Naive thymus-derived CD4-positive, alpha-beta T cell (primary cell): ENCODE measurements at regions not wholly inside any gene's neighbourhood (a gene's known extent, or its start where the extent isn't known, plus 50 kb on each side); places are given as distances from the start of the nearest gene placed in this dataset.

ENCODE experiments used
- ATAC-seq: fragments of 150-1000 bp; cut with Tn5 transposase; 2 replicates; pipeline ENCODE4 v1.10.0; 2021; ENCODE audit warnings: mild to moderate bottlenecking, moderate library complexity
- CTCF ChIA-PET: fragments of 350-600 bp; sonication (Branson Sonifier 250); formaldehyde crosslinking; loops from one replicate; lab custom pipeline; 2021; ENCODE audit warnings: antibody characterized with exemption; lab: Charles Lee
- POLR2A ChIA-PET: fragments of 350-600 bp; sonication (Branson Sonifier 250); formaldehyde crosslinking; loops from one replicate; lab custom pipeline; 2021; ENCODE audit warnings: antibody characterized with exemption, inconsistent platforms; lab: Charles Lee
- DNase-seq, 9 donors: peaks; one replicate each; pipeline versions ENCODE4 v3.0.0 to v3.0.0-alpha.2; 2020 to 2022; ENCODE audit warnings: mixed read lengths in 1 of 9
- H3K27ac ChIP-seq: one replicate; pipeline ENCODE4 v1.7.0; 2013; ENCODE audit warnings: mild to moderate bottlenecking, low read depth, low read length, moderate library complexity
- H3K27me3 ChIP-seq, 2 donors: one replicate each; pipeline ENCODE4 v1.7.0; 2013; ENCODE audit warnings: low read length in 2 of 2, mild to moderate bottlenecking in 2 of 2, moderate library complexity in 2 of 2; ENCODE audit not compliant: control insufficient read depth in 2 of 2, insufficient read depth in 2 of 2
- H3K36me3 ChIP-seq, 3 experiments: 1 replicate in 2 of 3; 2 replicates in 1 of 3; pipeline ENCODE4 v1.7.0; 2013; ENCODE audit warnings: low read length in 3 of 3, mild to moderate bottlenecking in 3 of 3, moderate library complexity in 1 of 3; ENCODE audit not compliant: insufficient read depth in 3 of 3, control insufficient read depth in 2 of 3
- H3K4me1 ChIP-seq, 2 donors: one replicate each; pipeline ENCODE4 v1.7.0; 2013; ENCODE audit warnings: low read length in 2 of 2, mild to moderate bottlenecking in 2 of 2, moderate library complexity in 1 of 2; ENCODE audit not compliant: control insufficient read depth in 2 of 2, insufficient read depth in 2 of 2
- H3K4me3 ChIP-seq: 2 replicates; pipeline ENCODE4 v1.7.0; 2013; ENCODE audit warnings: mild to moderate bottlenecking, low read length
- H3K9me3 ChIP-seq, 3 experiments: 1 replicate in 2 of 3; 2 replicates in 1 of 3; pipeline ENCODE4 v1.7.0; 2013; ENCODE audit warnings: low read length in 3 of 3; ENCODE audit not compliant: control insufficient read depth in 2 of 3
- H3K27ac Mint-ChIP-seq, 9 donors: one replicate each; pipeline ENCODE4 v1.8.0; 2020 to 2022; ENCODE audit warnings: mixed read lengths in 9 of 9, mild to moderate bottlenecking in 8 of 9, moderate library complexity in 5 of 9, inconsistent platforms in 2 of 9
- H3K27me3 Mint-ChIP-seq, 5 donors: one replicate each; pipeline ENCODE4 v1.8.0; 2021 to 2022; ENCODE audit warnings: mixed read lengths in 5 of 5, mild to moderate bottlenecking in 1 of 5
- H3K36me3 Mint-ChIP-seq, 5 donors: one replicate each; pipeline ENCODE4 v1.8.0; 2020 to 2022; ENCODE audit warnings: mixed read lengths in 5 of 5, mild to moderate bottlenecking in 3 of 5, inconsistent platforms in 1 of 5
- H3K4me1 Mint-ChIP-seq, 7 donors: one replicate each; pipeline ENCODE4 v1.8.0; 2020 to 2022; ENCODE audit warnings: mixed read lengths in 7 of 7, mild to moderate bottlenecking in 3 of 7, inconsistent platforms in 1 of 7
- H3K4me3 Mint-ChIP-seq, 10 donors: one replicate each; pipeline ENCODE4 v1.8.0; 2020 to 2022; ENCODE audit warnings: mild to moderate bottlenecking in 10 of 10, mixed read lengths in 10 of 10, moderate library complexity in 6 of 10, inconsistent platforms in 2 of 10
- H3K9me3 Mint-ChIP-seq, 11 donors: one replicate each; pipeline ENCODE4 v1.8.0; 2020 to 2022; ENCODE audit warnings: mixed read lengths in 11 of 11, mild to moderate bottlenecking in 4 of 11, inconsistent platforms in 1 of 11, moderate library complexity in 1 of 11
- intact Hi-C, 2 donors: fragments of 100-400 bp; cut with micrococcal nuclease; formaldehyde crosslinking; loops; one replicate each; pipeline ENCODE4 v1.15.1; 2023

DNA sequence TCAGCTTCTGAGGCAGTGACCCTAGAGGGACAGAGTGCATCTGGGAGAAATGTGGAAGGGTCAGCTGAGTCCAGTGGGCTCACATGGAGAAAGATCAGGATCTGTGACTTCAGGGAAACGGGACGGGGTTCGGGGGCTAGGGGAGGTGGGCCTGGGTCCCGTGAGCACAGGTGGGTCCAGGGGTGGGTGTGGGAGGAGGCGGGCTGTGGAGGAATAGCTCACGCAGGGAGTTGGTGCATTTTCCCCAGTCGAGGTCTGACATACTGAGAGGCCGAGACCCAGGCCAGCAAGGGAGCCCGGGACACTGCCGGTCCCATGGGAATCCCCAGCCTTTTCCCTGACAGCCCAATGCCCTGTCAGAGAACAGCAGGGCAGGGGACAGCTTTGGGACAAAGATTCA lies 93.1 kb downstream of the TNFAIP2 start:
- Mint-ChIP-seq H3K4me1 (peaks cover 0 to 8% (median 3%) of the 10 kb centered on the region in 7 donors), H3K36me3 (no peaks in the 10 kb centered on the region), H3K27me3 (peaks cover 30 to 60% (median 45%) of the 10 kb centered on the region in 5 donors), H3K27ac (no peak overlapping the region), H3K4me3 (no peak overlapping the region), H3K9me3 (peaks cover 0 to 7% (median 0%) of the 10 kb centered on the region in 11 donors)
- CTCF ChIA-PET, result interaction anchor here (0.7 kb wide), 1 partner anchor 1586 kb away, joined by 5 read pairs; no protein-coding TSS in a partner anchor
- no peaks in the 10 kb centered on the region for H3K36me3 ChIP-seq
- H3K27ac ChIP-seq, result no peak overlapping the region
- no peaks in the 10 kb centered on the region for H3K9me3 ChIP-seq
- ATAC-seq (no peak), DNase-seq (no peak)
- POLR2A ChIA-PET, result no interaction called here
- H3K27me3 ChIP-seq, result no peaks in the 10 kb centered on the region
- H3K4me1 ChIP-seq, result no peaks in the 10 kb centered on the region
- H3K4me3 ChIP-seq, result no peak overlapping the region
- intact Hi-C loops, result no loop called here

GRCh38 chr14:103216857-103217256 lies 93.6 kb downstream of the TNFAIP2 start:
- Mint-ChIP-seq H3K9me3 (peaks cover 0 to 7% (median 0%) of the 10 kb centered on the region in 11 donors), H3K36me3 (no peaks in the 10 kb centered on the region), H3K4me1 (peaks cover 0 to 8% (median 3%) of the 10 kb centered on the region in 7 donors), H3K4me3 (no peak overlapping the region), H3K27ac (no peak overlapping the region), H3K27me3 (peaks cover 32 to 63% (median 46%) of the 10 kb centered on the region in 5 donors)
- ATAC-seq (no peak), DNase-seq (no peak)
- no peak overlapping the region for H3K27ac ChIP-seq
- H3K4me3 ChIP-seq, result no peak overlapping the region
- POLR2A ChIA-PET, result no interaction called here
- H3K36me3 ChIP-seq, result no peaks in the 10 kb centered on the region
- no peaks in the 10 kb centered on the region for H3K27me3 ChIP-seq
- H3K9me3 ChIP-seq, result no peaks in the 10 kb centered on the region
- intact Hi-C loops, result no loop called here
- H3K4me1 ChIP-seq, result no peaks in the 10 kb centered on the region
- CTCF ChIA-PET, result interaction anchor here (0.7 kb wide), 1 partner anchor 1586 kb away, joined by 5 read pairs; no protein-coding TSS in a partner anchor

- intact Hi-C loops, result no loop called here
- Histone ChIP-seq H3K36me3 (no peaks in the 10 kb centered on the region), H3K9me3 (no peaks in the 10 kb centered on the region), H3K4me1 (no peaks in the 10 kb centered on the region), H3K27me3 (no peaks in the 10 kb centered on the region), H3K4me3 (no peak overlapping the region), H3K27ac (no peak overlapping the region)
- Mint-ChIP-seq H3K9me3 (peaks cover 0 to 3% (median 0%) of the 10 kb centered on the region in 11 donors), H3K27me3 (peaks cover 35 to 63% (median 46%) of the 10 kb centered on the region in 5 donors), H3K4me1 (peaks cover 0 to 8% (median 3%) of the 10 kb centered on the region in 7 donors), H3K36me3 (no peaks in the 10 kb centered on the region), H3K4me3 (no peak overlapping the region), H3K27ac (no peak overlapping the region)
- ChIA-PET CTCF (no interaction called here), POLR2A (no interaction called here)
- DNase-seq (no peak), ATAC-seq (no peak)
These were observed 94.3 kb downstream of the TNFAIP2 start for GRCh38 chr14:103217538-103217937.

DNA sequence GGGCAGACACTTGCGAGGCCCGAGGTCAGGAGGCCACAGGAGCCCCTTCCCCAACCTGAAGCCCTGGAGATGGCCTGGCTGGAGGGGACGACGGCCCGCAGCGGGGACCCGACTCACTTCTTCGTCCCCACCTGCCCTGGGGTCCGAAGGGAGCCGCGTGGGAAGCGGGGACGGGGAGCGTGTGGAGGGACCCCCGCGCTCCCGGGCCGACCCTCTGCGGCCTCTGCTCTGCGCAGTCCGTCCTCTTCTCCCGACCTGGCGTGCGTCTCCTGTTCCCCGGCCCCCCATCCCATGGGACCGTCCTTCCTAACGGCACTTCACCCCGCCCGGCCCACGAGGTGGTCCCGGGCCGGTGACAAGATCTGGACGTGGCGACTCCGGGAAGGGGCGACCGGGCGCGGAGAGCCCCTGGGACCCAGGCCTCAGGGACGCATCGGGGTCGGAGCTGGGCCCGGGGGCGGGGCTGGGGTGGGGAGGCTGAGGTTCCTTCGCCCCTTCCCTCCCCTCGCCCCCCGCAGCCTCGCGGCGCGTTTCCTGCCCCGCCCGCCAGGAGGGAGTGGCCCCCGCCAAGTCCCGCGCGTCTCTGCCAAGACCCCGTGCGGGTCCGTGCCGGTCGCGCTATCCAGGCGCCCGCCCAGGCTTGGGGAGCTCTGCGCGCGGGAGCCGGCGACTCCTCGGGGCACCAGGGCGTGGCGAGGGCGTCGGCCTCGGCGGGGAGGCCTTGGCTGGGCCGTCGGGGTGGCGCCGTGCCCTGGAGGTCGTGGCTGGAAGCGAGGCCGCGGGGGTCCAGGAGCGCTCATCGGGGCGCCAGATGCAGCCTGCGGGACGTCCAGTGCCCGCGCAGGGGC lies 97.1 kb downstream of the TNFAIP2 start:
- Histone ChIP-seq H3K27me3 (no peaks in the 10 kb centered on the region), H3K4me3 (no peak overlapping the region), H3K4me1 (no peaks in the 10 kb centered on the region), H3K36me3 (no peaks in the 10 kb centered on the region), H3K9me3 (no peaks in the 10 kb centered on the region), H3K27ac (no peak overlapping the region)
- ATAC-seq, result no peak
- Mint-ChIP-seq H3K4me3 (peak overlapping the region in 3 of 10 donors; percentile 52 to 76 (median 55)), H3K27ac (no peak overlapping the region), H3K27me3 (peaks cover 37 to 68% (median 41%) of the 10 kb centered on the region in 5 donors), H3K4me1 (peaks cover 0 to 9% (median 3%) of the 10 kb centered on the region in 7 donors), H3K36me3 (no peaks in the 10 kb centered on the region), H3K9me3 (peaks cover 0 to 2% (median 0%) of the 10 kb centered on the region in 11 donors)
- ChIA-PET POLR2A (no interaction called here), CTCF (no interaction called here)
- intact Hi-C loops, result no loop called here
- no peak for DNase-seq

DNA sequence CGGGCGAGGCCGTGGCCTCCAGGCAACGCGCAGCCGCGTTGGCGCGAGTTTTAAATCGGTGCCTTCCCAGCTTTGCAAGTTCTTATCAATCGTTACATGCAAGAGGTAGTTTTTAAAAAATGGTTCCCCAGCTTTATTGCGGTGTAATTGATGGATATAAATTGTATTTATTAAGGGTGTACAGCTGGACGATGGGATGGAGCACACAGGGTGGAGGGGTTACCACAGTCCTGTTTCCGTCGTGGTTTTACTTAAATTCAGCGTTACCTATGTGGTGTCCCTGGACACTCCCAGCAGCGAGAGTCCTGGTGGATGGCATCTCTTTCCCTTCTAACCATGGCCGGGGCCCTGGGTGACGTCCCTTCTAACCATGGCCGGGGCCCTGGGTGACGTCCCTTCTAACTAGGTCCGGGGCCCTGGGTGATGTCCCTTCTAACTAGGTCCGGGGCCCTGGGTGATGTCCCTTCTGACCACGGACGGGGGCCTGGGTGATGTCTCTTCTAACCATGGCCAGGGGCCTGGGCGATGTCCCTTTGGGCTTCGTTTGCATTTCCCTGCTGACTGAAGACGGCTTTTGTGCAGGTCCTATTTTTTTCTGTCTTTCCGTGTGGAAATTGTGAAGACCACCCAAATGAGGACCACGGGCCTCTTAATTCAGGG lies 97.9 kb downstream of the TNFAIP2 start:
- ChIA-PET POLR2A (no interaction called here), CTCF (no interaction called here)
- Mint-ChIP-seq H3K27ac (no peak overlapping the region), H3K4me1 (peaks cover 0 to 9% (median 3%) of the 10 kb centered on the region in 7 donors), H3K36me3 (no peaks in the 10 kb centered on the region), H3K27me3 (peaks cover 37 to 63% (median 42%) of the 10 kb centered on the region in 5 donors), H3K4me3 (peak overlapping the region in 4 of 10 donors; percentile 14 to 55 (median 39)), H3K9me3 (peaks cover 0 to 2% (median 0%) of the 10 kb centered on the region in 11 donors)
- Histone ChIP-seq H3K27ac (no peak overlapping the region), H3K9me3 (no peaks in the 10 kb centered on the region), H3K36me3 (no peaks in the 10 kb centered on the region), H3K4me3 (no peak overlapping the region), H3K4me1 (no peaks in the 10 kb centered on the region), H3K27me3 (no peaks in the 10 kb centered on the region)
- ATAC-seq (no peak), DNase-seq (no peak)
- intact Hi-C loops, result no loop called here

DNA sequence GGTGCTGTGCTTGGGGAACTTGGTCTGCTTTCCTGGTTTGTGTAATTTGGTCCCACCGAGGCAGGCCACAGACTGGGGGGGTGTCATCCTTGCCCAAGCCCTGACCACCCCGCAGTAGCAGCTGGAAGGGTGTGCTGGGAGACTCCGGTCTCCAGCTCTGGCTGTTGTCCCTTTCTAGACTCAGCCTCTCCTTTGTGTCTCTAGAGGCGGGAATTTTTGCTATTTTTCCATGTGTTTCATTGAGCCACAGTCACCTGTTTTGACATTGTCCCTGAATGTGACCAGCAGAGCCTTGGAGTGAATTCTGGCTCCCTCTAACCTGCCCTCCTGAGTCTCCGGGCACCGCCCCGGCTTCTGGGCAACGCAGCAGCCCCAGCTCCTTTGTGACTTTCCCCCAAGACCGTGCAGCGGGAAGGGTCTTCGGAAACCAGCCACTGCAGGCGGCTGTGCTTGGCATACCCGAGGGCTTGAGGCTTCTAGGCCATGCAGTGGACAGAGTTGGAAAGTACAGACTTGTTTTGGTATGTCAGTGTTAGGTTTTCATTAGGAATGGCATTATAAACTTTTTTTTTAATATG lies 98.6 kb downstream of the TNFAIP2 start:
- CTCF ChIA-PET, result no interaction called here
- Histone ChIP-seq H3K27ac (no peak overlapping the region), H3K27me3 (no peaks in the 10 kb centered on the region), H3K36me3 (no peaks in the 10 kb centered on the region), H3K9me3 (no peaks in the 10 kb centered on the region), H3K4me1 (no peaks in the 10 kb centered on the region), H3K4me3 (no peak overlapping the region)
- intact Hi-C loops, result no loop called here
- ATAC-seq (no peak), DNase-seq (no peak)
- Mint-ChIP-seq H3K4me3 (peak overlapping the region in 3 of 10 donors; percentile 23 to 40 (median 26)), H3K4me1 (peaks cover 0 to 9% (median 3%) of the 10 kb centered on the region in 7 donors), H3K27me3 (peaks cover 37 to 63% (median 42%) of the 10 kb centered on the region in 5 donors), H3K27ac (no peak overlapping the region), H3K9me3 (peaks cover 0 to 2% (median 0%) of the 10 kb centered on the region in 11 donors), H3K36me3 (no peaks in the 10 kb centered on the region)
- POLR2A ChIA-PET, result no interaction called here
